CD4-positive, alpha-beta T cell treated with Interleukin-17A for 4 hours (primary cell): ENCODE measurements at regions not wholly inside any gene's neighbourhood (a gene's known extent, or its start where the extent isn't known, plus 50 kb on each side); places are given as distances from the start of the nearest gene placed in this dataset.
"Not testable (repeated sequence)": the region's sequence is repeated elsewhere in the genome, so short reads cannot be mapped to it uniquely, and the experiment has no call there.

Source experiments
- DNase-seq: peaks from one replicate; pipeline ENCODE4 v3.0.0-alpha.2; 2020; ENCODE audit warnings: mixed read lengths

DNA sequence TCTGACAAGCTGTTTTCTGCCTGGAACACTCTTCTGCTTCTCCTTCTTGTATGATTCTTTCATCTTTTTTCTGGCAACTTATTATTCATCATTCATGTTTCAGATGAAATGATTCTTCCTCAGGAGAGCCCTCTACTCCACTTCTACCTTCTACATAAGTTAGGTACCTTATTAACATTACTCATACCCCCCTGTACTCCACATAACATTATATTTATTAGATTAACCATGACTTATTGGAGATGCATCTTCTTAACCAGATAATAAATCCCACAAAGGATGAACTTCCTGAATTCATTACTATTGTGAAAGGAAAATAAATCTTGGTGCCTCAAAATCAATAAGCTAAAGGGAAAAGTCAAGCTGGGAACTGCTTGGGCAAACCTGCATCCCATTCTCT lies 1636.5 kb upstream of the FLRT2 start:
- no peak for DNase-seq

DNA sequence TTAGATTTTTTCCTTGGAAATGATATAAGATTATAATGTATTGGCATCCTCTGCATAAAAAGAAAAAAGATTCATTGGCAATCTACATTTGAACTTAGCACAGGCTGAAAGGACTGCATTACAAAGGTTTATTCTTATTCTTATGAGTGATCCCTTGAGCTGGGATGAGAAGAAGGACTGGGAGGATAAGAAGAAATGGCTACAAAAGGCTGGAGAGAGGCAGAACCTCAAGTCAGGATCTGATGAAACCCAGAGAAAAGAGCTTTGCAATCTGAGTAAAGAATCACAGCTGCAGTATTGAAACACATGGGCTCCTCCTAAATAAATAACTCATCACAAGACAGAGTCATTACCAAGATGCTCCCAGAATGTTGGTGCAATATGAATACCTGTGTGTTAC lies 1635.4 kb upstream of the FLRT2 start:
- DNase-seq: no peak

DNA sequence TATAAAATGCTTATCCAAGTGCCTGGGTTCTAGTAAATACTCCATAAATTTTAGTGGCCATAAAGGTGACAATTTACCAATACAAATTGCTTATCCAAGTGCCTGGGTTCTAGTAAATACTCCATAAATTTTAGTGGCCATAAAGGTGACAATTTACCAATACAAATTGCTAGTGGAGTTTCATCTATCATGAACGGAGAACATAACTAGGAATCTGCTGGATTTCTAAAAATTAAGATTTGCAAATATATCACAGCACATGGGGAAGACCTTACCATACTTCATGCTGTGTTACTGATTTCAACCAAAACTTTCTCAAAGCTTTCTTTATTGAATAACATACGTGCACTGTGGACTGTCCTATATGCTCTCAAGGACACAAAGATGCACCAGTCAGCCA lies 1631.4 kb upstream of the FLRT2 start:
- not testable (repeated sequence) for DNase-seq

DNA sequence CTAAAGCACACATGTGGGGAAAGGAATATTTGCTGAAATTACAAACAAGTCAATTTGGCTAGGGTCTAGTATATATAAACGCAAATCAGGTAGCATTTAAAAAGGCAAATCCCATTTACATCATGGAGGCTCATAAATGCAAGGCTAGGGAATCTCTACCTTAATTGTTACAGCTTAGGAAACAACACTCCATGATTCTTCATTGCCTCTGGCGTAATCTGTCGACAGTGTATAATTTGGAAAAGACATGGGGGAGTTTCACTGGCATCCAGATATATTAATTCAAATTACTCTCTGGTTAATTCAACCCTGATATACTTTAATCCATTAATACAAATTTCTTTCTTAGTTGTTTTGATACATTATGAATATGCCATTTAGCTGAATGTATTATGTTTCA lies 1630.2 kb upstream of the FLRT2 start:
- no peak for DNase-seq

DNA sequence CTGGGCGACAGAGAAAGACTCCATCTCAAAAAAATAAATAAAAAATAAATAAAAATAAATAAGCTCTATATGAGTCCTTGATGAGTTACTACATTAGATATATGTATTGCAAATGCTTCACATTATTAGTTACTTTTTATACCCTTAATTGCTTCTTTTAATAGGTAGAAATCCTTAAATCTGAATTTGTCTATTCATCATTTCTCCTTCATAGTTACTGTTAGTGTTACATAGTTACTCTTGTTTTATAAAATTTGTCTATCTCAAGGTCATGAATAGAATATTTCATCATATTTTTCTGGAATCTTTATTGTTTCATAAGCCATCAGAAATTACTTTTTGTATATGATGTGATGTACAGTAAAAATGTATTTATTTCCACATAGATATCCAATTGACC lies 1624.8 kb upstream of the FLRT2 start:
- DNase-seq: no peak

DNA sequence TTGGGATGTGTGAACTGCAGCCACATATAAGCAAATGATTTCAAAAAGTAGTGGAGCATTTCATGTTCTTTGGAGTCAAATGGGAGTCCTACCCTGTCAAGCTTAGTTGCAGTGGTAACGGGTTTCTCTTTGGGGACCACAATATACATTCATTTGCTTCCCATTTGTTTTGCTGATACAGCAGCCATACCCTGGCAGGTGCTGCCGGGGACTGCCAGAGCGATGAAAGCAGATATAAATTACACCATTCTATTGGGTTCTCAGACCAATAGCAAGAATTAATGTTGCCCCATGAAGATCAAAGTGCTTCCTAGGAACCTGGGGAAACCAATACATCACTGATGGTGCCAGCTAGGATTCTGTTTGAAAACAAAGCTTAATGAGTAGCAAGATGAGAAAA lies 1621.5 kb upstream of the FLRT2 start:
- DNase-seq: no peak

DNA sequence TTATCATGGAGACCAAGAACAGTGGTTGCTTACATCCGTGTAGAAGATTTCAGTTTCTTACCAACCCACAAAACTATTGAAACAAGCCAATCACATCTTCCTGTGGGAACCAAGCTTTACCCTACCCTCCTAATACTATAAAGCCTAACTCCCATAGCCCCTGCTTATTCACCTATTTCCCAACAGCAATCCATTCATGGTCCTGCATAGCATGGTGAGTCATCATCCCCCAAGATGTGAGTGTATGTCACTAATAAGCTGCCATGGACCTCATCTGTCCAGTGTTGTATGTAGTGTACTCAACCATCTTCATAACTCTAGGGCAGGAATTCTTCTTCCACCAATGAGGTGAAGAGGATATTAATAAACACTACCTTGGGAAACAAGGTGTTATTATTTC lies 1620.4 kb upstream of the FLRT2 start:
- DNase-seq: no peak

DNA sequence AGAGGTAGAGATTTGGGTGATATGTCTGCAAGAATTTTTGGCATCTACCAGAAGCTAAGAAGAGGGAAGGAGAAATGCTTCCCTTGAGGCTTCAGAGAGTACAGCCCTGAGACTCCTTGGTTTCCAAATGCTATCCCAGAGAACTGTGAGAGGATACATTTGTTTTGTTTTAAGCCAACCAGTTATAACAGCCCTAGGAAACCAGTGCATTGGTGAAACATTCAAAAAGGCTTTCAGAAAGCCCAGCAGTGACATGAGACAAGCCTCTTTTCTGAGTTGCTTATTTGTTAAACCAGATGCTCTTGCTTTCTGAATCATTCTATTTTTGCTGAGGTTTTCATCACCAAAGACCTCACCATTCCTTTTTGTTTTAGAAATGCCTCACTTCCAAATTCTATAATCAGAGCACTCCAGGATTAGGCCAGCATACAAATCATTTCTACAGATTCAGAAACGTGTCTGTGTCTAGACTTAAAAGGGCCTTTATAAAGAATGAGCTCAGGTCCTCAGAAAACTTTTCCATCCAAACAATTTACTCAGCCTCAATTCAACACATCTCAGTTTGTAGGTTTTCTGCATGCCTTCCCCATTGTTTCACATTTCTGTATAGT lies 1617.8 kb upstream of the FLRT2 start:
- no peak for DNase-seq

DNA sequence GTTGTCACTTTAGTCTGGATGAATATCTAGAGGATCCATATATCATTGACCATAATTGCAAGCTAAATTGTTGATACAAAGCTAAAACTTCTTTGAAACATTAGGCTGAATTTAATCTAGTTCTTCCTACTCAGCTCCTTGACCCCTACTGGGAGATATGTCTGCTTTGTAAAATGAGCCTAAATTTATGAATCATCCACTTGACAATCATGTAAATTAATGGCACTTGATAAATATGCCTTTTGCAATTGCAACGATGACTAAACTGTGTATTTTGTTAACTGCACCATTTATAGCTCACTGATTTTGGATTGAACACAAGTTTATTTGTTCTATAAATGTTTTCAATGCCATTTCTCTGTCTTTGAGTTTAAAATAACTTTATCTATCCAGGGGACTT lies 1616.5 kb upstream of the FLRT2 start:
- DNase-seq: no peak

DNA sequence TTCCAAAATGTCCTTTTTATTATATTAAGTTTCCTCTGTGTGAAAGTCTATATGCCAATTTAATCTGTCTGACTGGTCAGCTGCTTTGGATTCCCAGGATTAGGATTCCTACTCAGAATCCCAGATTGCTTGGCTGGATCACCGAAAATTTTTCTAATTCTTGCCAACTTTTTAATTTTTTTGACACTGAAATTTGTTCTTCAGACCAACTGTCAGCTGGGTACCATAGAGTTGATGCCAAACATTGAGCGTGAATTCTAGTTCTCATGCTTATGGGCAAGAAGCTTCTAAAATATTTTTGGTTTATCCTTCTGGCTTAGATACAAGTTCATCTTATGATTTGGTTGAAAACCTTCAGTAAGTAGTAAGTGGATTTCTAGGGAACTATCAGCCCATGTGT lies 1611.4 kb upstream of the FLRT2 start:
- no peak for DNase-seq

DNA sequence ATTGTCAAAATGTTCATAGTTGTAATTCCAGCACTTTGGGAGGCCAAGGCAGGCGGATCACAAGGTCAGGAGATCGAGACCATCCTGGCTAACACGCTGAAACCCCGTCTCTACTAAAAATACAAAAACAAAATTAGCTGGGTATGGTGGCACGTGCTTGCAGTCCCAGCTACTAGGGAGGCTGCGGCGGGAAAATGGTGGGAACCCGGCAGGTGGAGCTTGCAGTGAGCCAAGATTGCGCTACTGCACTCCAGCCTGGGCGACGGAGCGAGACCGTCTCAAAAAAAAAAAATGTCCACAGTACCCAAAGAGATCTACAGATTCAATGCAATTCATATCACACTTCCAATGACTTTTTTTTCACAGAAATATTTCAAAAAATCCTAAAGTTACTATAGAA lies 1610.3 kb upstream of the FLRT2 start:
- DNase-seq: not testable (repeated sequence)

DNA sequence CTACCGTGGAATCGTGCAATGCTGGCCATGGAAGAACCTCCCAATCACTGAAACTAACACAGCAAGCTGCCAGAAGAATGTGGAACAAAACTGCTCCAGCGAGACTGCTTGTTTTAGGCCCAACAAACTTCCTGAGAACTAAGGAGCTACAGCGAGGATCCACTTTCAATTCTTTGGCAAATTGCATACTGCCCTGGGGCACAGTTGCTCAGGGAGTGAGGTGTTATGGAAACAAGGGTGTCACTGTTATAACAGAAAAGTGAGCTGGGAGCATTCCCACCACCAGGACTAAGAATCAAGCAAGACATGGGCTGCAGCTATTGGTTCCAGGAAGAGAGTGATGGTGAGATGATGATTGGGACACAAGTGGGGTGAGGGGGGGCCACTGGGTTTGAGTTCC lies 1606.1 kb upstream of the FLRT2 start:
- DNase-seq: no peak

DNA sequence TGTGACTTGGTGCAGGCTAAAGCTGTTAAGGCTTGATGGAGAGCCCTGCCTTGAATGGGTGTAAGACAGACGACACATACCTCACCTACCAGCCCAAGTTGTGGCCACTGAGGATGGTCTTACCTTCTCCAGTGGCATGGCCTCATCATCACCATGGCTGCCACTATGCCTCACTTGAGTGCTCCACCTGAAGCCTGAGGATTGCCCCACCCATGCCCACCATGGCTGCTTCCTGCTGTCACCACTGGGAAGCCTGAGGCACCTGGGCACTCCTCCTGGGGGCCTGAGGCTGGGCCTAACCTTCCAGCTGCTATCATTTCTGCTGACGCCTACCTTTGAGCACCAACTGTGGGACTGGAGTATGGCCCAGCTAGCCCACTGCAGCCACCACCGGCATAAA lies 1605.7 kb upstream of the FLRT2 start:
- DNase-seq: no peak

DNA sequence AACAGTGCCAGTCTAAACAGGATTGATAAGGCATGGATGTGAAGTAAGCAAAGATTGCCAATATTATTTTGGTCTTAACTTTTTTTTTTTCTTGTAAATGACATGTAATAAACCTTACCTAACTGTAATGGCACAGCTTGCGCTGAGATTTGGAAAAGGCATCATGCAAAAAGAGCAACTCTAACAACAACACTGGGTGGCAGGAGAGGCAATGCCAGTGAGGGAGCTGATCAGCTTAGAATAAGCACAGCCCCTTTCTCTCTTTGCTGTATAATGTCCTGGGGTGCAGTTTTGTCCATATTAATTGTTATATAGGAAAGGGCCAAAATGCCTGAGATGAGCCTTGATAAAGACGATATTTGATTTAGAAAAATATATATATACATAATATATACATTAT lies 1589.7 kb upstream of the FLRT2 start:
- no peak for DNase-seq

DNA sequence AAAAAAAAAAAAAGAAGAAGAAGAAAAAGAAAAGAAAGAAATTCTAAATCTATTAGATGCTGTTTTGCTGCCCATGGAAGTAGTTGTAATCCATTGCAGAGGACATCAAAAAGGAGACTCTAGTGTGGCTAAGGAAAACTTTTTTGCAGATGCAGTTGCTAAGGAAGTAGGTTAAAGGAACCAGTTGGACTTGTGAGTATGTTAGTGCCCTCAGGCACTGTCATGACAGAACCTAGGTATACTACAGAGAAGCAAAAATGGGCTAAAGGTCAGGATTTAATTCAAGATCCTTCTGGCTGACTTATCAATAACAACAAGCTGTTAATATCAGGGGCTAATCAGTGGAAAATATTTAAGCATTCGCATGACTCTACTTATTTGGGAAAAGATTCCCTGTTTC lies 1571.6 kb upstream of the FLRT2 start:
- no peak for DNase-seq

DNA sequence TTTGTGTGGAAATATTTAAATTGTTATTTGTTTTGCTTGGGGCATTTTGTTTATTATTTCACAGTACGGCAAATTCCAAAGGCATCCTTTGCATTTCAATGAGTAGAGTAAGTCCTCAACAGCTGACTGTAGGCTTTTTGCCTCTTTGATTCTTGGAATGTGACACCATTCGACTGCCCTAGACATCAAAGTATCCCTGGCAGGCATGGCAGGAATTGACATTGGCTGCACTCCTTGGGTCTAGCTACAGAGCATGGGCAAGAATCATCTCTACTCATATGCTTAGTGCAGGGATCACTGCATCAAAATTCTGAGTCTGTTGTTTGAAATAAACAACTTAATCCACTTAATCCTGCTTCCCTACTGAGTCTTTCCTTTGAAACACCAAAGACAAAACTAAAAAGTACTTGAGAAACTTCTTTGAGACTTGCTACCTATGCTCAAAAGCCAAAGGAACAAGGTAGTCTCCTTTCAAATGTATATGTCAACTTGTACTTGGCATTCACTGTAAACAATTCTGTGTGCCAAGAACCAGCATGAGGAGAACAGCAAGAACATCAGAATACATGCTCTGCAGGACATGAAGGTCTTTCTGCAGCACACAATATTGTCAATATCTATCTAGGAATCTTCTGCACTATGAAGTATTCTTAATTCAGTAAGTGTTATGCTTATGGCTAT lies 1569.0 kb upstream of the FLRT2 start:
- DNase-seq: no peak

DNA sequence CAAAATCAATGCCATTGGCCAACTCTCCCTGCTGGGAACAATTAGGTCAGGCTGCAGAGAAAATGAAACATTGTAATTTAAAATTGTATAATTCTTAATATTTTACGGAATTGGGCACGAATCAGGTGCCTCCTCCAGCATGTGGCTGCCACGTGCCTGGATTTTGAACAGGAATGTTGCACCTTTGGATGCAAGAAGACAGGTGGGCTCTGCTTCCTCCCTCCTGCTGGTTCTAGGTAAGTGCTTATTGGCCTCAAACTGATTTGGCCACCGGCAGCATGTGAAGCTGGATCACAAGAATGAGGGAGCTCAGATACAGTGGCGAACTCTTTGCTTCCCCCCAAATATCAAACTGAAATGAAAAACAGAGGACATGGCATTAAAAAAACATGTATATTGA lies 1559.9 kb upstream of the FLRT2 start:
- DNase-seq: no peak

DNA sequence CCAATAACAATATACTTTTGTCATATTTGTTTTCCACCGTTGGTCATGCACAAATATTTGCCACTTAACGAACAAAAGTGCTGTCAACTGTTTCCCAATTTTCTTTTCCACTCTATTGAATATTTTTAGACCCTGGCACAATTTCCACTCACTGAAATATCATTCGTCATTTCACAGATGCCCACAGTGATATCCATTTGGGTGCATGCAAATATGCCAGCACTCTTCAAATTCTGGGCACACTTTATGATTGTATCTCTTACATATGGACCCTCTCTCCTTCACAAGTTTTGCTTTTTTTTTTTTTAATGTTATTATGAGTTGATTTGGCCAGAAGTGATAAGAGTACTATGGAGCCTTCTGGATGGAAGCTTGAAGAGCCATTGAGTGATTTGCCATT lies 1557.3 kb upstream of the FLRT2 start:
- DNase-seq: no peak

DNA sequence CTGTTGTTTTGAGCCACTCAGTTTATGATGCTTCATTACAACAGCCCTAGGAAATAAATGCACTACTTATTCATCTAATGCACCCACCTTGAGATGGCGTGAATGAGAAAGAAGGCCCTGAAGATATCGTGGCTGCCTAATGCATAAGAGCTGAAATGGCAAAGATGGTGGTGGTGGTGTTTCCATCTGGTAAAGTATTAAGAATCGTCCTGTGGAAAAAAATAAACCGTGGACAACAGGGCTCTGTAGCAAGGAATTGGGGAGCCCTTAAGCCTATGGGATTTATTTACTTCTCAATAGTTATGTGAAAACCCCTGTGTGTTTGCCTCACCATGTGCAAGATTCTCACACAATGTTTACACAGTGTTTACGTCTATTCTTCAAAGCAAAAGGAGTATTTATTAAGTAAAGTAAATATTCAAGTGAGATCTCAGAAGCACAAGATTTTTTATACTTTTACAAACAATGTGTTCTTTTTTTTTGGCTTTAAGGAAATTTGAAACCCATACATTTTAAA lies 1555.2 kb upstream of the FLRT2 start:
- no peak for DNase-seq

DNA sequence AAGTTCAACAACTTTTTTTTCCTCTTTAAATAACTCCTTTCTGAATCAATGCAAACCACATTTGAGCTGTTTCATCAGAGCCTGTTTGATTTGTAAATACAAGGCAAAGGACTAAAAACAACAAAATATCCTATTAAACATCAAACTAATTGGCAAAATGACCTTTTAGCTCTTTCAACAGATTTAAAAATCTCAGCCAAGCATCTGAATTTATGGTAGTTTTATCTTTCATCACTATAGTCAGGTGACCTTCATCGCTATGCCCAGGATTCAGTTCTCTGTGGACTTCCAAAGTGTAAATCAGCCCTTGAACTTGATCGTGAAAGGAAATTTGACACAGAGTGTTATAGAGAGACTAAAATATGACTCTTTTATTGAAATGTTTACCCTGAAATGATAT lies 1554.5 kb upstream of the FLRT2 start:
- no peak for DNase-seq

DNA sequence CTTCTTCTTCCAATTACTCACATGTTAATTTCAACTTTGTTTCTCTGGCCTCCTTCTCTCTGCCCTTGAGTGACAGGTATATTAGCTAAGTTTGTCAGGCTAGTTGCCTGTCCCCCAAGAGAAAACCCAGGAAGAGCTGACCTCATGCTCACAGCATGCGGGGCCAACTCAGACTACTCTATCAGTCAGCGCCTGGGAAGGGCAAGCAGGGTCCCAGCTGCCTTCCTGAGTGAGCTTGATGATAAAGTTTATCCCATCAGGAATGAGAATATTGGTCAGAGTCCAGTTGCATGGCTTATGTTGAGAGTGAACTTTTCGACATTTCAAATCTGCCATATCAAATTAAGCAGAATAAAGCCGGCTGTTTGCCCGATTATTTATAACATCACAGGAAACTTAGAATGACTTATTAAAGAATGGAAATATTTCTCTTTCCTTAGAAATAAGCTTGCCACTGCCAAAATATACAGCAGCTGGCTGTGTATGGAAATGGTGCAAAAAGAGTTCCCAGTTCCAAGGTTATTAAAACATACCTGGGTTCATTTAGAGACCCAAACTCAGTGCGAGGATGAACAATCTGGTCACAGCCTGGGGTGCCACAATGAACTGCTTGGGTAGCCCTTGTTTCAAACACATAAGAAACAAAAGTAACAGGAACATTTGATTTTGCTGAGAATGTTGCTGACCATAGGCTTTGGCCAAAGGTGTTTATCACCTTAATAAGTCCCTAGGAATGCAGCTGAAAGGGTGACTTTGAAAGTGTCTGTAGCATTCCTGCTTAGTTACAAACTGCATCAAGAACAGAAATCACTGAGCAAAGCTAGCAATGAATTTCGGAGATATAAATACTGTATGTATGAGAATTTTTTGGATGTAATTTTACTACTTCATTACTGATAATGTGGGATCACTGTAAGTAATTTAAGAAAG lies 1553.8 kb upstream of the FLRT2 start:
- DNase-seq: no peak

DNA sequence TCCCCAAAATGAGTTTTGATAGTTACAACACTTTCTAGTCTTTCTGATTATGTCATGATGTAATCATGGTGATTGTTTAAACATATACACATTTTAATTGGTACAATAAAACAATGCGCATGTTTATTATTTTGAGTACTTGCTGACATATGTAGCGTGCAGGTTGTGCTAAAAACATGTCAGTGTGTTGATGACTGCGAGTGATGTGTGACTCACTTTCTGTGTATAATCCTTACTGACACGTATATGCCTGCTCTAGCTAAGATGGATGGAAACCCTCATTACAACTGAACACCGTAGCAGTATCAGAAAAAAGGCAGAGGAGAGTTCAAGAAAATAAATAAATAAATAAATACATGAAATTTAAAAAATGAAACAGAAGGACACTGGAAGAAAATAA lies 1552.4 kb upstream of the FLRT2 start:
- DNase-seq: no peak

DNA sequence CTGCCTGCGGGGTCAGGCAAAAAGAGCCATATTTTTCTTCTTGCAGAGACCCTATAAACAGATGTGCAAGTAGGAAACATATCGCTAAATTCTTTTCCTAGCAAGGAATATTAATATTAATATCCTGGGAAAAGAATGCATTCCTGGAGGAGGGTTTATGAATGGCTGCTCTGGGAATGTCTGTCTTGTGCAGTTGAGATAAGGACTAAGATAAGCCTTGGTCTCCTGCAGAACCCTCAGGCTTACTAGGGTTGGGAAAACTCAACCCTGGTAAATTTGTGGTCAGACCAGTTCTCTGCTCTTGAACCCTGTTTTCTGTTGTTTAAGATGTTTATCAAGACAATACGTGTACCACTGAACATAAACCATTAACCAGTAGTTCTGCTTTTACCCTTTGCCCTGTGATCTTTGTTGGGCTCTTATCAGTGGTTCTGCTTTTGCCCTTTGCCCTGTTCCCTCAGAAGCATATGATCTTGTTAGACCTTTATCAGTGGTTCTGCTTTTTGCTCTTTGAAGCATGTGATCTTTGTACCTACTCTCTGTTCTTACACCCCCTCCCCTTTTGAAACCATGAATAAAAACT lies 1548.2 kb upstream of the FLRT2 start:
- DNase-seq: not testable (repeated sequence)
